ENCODE measurements at regions not wholly inside any gene's neighbourhood (a gene's known extent, or its start where the extent isn't known, plus 50 kb on each side); places are given as distances from the start of the nearest gene placed in this dataset.

DNA sequence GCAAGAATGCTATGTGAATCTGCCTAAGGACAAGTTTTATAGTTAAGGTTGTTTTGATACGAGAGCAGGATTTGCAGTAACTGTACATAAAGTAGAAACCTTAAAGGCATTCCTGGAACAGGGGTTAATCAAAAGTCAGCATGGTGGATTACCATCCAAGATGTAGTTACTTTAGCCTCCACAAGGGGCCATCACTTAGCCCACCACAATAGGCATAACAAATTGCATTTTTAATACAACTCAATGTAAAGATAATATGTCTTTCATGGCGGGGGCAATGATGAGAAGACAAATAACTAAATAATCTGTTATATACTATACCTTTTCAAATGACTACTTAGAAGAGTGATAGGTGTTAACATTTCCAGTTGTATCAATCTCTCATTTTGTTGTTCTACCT, 611.2 kb upstream of the ADGRL4 start:
- intact Hi-C loops (cut with DNase I) = no loop called here
- Histone ChIP-seq H3K4me3 (no peak overlapping the region), H3K27ac (no peak overlapping the region), H3K36me3 (replicated peaks in 1 of 2) (no peaks in the 10 kb centered on the region), H3K27me3 (no peaks in the 10 kb centered on the region), H3K4me1 (replicated peaks in 1 of 2) (no peaks in the 10 kb centered on the region), H3K9me3 (replicated peaks in 1 of 3) (no peaks in the 10 kb centered on the region)
- TF ChIP-seq, protein P1, sequence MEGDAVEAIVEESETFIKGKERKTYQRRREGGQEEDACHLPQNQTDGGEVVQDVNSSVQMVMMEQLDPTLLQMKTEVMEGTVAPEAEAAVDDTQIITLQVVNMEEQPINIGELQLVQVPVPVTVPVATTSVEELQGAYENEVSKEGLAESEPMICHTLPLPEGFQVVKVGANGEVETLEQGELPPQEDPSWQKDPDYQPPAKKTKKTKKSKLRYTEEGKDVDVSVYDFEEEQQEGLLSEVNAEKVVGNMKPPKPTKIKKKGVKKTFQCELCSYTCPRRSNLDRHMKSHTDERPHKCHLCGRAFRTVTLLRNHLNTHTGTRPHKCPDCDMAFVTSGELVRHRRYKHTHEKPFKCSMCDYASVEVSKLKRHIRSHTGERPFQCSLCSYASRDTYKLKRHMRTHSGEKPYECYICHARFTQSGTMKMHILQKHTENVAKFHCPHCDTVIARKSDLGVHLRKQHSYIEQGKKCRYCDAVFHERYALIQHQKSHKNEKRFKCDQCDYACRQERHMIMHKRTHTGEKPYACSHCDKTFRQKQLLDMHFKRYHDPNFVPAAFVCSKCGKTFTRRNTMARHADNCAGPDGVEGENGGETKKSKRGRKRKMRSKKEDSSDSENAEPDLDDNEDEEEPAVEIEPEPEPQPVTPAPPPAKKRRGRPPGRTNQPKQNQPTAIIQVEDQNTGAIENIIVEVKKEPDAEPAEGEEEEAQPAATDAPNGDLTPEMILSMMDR (IDR thresholded peaks at IDR 0.05) = no peak
- TF ChIP-seq POLR2A (IDR thresholded peaks at IDR 0.05) = no peak
- DNase-seq = no peak
- WGBS, 4 donors = 70 to 87% (median 76%) methylated on average over 2 of the region's 2 CpGs

DNA sequence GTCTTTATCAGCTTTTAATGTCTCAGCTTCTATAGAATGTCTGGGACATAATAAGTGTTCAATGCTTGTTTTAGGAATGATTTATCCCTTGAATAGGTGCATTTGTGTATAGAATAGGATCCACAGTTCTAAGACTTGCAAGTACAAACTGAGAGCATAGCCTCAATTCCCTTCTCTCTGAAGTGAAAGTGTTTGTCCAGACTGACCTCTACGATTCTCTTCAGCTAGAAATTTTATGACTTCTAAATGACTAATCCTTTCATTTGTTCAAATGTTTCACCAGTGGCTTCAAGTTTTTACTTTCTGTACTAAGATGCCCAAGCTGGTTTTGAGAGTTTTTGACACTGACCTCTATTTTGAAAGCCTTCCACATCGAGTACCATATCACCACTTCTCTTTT, 608.2 kb upstream of the ADGRL4 start:
- no peaks in the 10 kb centered on the region for H3K27me3 ChIP-seq
- no peak overlapping the region for H3K27ac ChIP-seq
- 51 to 69% (median 62%) methylated on average over 2 of the region's 2 CpGs for WGBS, 4 donors
- no peak for TF ChIP-seq POLR2A (IDR thresholded peaks at IDR 0.05)
- TF ChIP-seq, protein P1 (IDR thresholded peaks at IDR 0.05) = no peak
- DNase-seq = no peak
- intact Hi-C loops (cut with DNase I) = no loop called here
- no peaks in the 10 kb centered on the region for H3K4me1 ChIP-seq (replicated peaks in 1 of 2)
- no peaks in the 10 kb centered on the region for H3K36me3 ChIP-seq (replicated peaks in 1 of 2)
- H3K9me3 ChIP-seq (replicated peaks in 1 of 3) = no peaks in the 10 kb centered on the region
- no peak overlapping the region for H3K4me3 ChIP-seq

- Histone ChIP-seq H3K4me3 (no peak overlapping the region), H3K4me1 (replicated peaks in 1 of 2) (no peaks in the 10 kb centered on the region), H3K9me3 (replicated peaks in 1 of 3) (no peaks in the 10 kb centered on the region), H3K27ac (no peak overlapping the region), H3K36me3 (replicated peaks in 1 of 2) (no peaks in the 10 kb centered on the region), H3K27me3 (no peaks in the 10 kb centered on the region)
- intact Hi-C loops (cut with DNase I) = no loop called here
- TF ChIP-seq POLR2A (IDR thresholded peaks at IDR 0.05) = no peak
- TF ChIP-seq, protein P1 (IDR thresholded peaks at IDR 0.05) = no peak
- no peak for DNase-seq
These were observed 607.6 kb upstream of the ADGRL4 start for GRCh38 chr1:79614106-79614505.

DNA sequence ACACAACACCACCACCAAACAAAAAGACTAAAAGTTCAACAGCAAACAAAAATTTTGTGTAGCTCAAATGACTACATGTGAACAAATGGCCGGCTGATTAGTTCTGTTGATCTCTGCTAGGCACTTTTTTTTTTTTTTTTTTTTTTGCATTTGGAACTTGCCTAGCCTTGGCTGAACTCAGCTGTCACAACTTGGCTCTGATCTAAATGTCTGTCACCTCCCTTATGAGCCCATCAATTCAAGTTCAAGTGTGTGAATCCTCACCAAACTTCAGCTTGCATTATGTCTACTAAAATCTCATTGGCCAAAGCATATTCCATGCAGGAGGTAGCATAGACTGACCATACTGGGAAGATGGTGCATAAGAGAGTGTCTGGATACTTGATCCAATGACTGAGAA, 606.5 kb upstream of the ADGRL4 start:
- Histone ChIP-seq H3K36me3 (replicated peaks in 1 of 2) (no peaks in the 10 kb centered on the region), H3K9me3 (replicated peaks in 1 of 3) (no peaks in the 10 kb centered on the region), H3K27ac (no peak overlapping the region), H3K27me3 (no peaks in the 10 kb centered on the region), H3K4me3 (no peak overlapping the region), H3K4me1 (replicated peaks in 1 of 2) (no peaks in the 10 kb centered on the region)
- 0 to 91% (median 41%) methylated on average over 1 of the region's 1 CpG for WGBS, 4 donors
- TF ChIP-seq, protein P1 (IDR thresholded peaks at IDR 0.05) = no peak
- no peak for TF ChIP-seq POLR2A (IDR thresholded peaks at IDR 0.05)
- intact Hi-C loops (cut with DNase I) = no loop called here
- no peak for DNase-seq

Measured in adrenal gland (tissue), 9 donors.